Stimulated activated CD4-positive, alpha-beta T cell treated with anti-CD3 and anti-CD28 coated beads, Interleukin-4, amount 100 ng/mL, for 48 hours (primary cell): ENCODE measurements at regions not wholly inside any gene's neighbourhood (a gene's known extent, or its start where the extent isn't known, plus 50 kb on each side); places are given as distances from the start of the nearest gene placed in this dataset.
"Not testable (repeated sequence)": the region's sequence is repeated elsewhere in the genome, so short reads cannot be mapped to it uniquely, and the experiment has no call there.

ENCODE experiments used
- DNase-seq, 2 donors: peaks; one replicate each; pipeline ENCODE4 v3.0.0-alpha.2; 2020; ENCODE audit warnings: low read depth in 2 of 2

- no peak for DNase-seq
These were observed 256.2 kb downstream of the TSN start for GRCh38 chr2:122011493-122012270.

- no peak for DNase-seq
These were observed 263.3 kb downstream of the TSN start for GRCh38 chr2:122018736-122019135.

- no peak for DNase-seq
These were observed 264.3 kb downstream of the TSN start for GRCh38 chr2:122019724-122020123.

- no peak for DNase-seq
These were observed 264.9 kb downstream of the TSN start for GRCh38 chr2:122020377-122020776.

GRCh38 chr2:122021941-122022340 is 266.5 kb downstream of the TSN start:
- DNase-seq: no peak

- DNase-seq: no peak
These were observed 267.1 kb downstream of the TSN start for GRCh38 chr2:122022531-122022930.

- no peak for DNase-seq
These were observed 267.8 kb downstream of the TSN start for GRCh38 chr2:122023059-122023864.

GRCh38 chr2:122027510-122028217 is 272.2 kb downstream of the TSN start:
- no peak for DNase-seq

GRCh38 chr2:122028371-122029100 is 273.1 kb downstream of the TSN start:
- no peak for DNase-seq

GRCh38 chr2:122029456-122029855 is 274.0 kb downstream of the TSN start:
- DNase-seq: no peak

GRCh38 chr2:122029945-122030344 is 274.5 kb downstream of the TSN start:
- no peak for DNase-seq

GRCh38 chr2:122031544-122032263 is 276.3 kb downstream of the TSN start:
- no peak for DNase-seq

- DNase-seq: no peak
These were observed 276.8 kb downstream of the TSN start for GRCh38 chr2:122032264-122032645.

- DNase-seq: no peak
These were observed 278.3 kb downstream of the TSN start for GRCh38 chr2:122033778-122034177.

GRCh38 chr2:122034344-122034743 is 278.9 kb downstream of the TSN start:
- no peak for DNase-seq

- no peak for DNase-seq
These were observed 279.3 kb downstream of the TSN start for GRCh38 chr2:122034777-122035176.

- DNase-seq: not testable (repeated sequence)
These were observed 283.4 kb downstream of the TSN start for GRCh38 chr2:122038816-122039215.

- no peak for DNase-seq
These were observed 286.0 kb downstream of the TSN start for GRCh38 chr2:122041455-122041854.

GRCh38 chr2:122051659-122052058 is 296.2 kb downstream of the TSN start:
- DNase-seq: not testable (repeated sequence)

- DNase-seq: no peak
These were observed 300.1 kb downstream of the TSN start for GRCh38 chr2:122055521-122055931.

GRCh38 chr2:122056853-122057252 is 301.4 kb downstream of the TSN start:
- no peak for DNase-seq
